Panc1 (cell line): ENCODE measurements at regions not wholly inside any gene's neighbourhood (a gene's known extent, or its start where the extent isn't known, plus 50 kb on each side); places are given as distances from the start of the nearest gene placed in this dataset.

Source experiments
- ATAC-seq: fragments of 200-7000 bp; cut with Tn5 transposase; 2 replicates; pipeline ENCODE4 v1.9.1; 2020; ENCODE audit warnings: mild to moderate bottlenecking, moderate library complexity
- BruUV-seq: library from RNA; stranded (reverse); fragments of 400-500 nt; replicated peaks from 2 replicates; lab custom pipeline; 2021; lab: Mats Ljungman, UMichigan
- CTCF ChIA-PET: fragments of 300-600 bp; sonication (Branson Sonifier 250); formaldehyde crosslinking; loops from one replicate; lab custom pipeline; 2022; ENCODE audit warnings: antibody characterized with exemption; lab: Charles Lee
- POLR2A ChIA-PET: fragments of 300-600 bp; sonication (Branson Sonifier 250); formaldehyde crosslinking; loops from one replicate; lab custom pipeline; 2022; ENCODE audit warnings: antibody characterized with exemption; lab: Charles Lee
- DNase-seq: peaks from one replicate; pipeline ENCODE4 v3.0.0-alpha.2; 2010; ENCODE audit warnings: low read depth, low spot score
- H3K27ac ChIP-seq: 2 replicates; pipeline ENCODE4 v1.5.1; 2011; ENCODE audit warnings: mild to moderate bottlenecking, low read length, inconsistent platforms
- H3K27me3 ChIP-seq: fragments of 200-500 bp; sonication (Bioruptor generic); 2 replicates; pipeline ENCODE4 v1.6.0; 2014; ENCODE audit warnings: low read length, inconsistent platforms; ENCODE audit not compliant: control insufficient read depth, insufficient read depth
- H3K36me3 ChIP-seq: fragments of 200-500 bp; sonication (Bioruptor generic); 2 replicates; pipeline ENCODE4 v1.5.1; 2014; ENCODE audit warnings: inconsistent platforms, mild to moderate bottlenecking, low read length, moderate library complexity; ENCODE audit not compliant: control insufficient read depth, insufficient read depth
- H3K4me1 ChIP-seq: 2 replicates; pipeline ENCODE4 v1.5.1; 2011; ENCODE audit warnings: inconsistent platforms, mild to moderate bottlenecking, low read length, moderate library complexity; ENCODE audit not compliant: control insufficient read depth, insufficient read depth
- H3K4me3 ChIP-seq, 2 experiments: 2 replicates each; pipeline ENCODE4 v1.5.1; 2011 to 2012; ENCODE audit warnings: low read depth in 2 of 2, low read length in 2 of 2, mild to moderate bottlenecking in 2 of 2, inconsistent platforms in 1 of 2, moderate library complexity in 1 of 2
- H3K9me3 ChIP-seq: fragments of 200-500 bp; sonication (Bioruptor generic); 2 replicates; pipeline ENCODE4 v1.5.1; 2014; ENCODE audit warnings: low read depth, mild to moderate bottlenecking, inconsistent platforms, low read length, moderate library complexity; ENCODE audit not compliant: control insufficient read depth, insufficient read depth
- POLR2AphosphoS5 ChIP-seq: IDR thresholded peaks from 2 replicates; pipeline ENCODE4 v1.6.1; 2012; ENCODE audit warnings: mild to moderate bottlenecking, low read depth, low read length, moderate library complexity
- SIN3A ChIP-seq: IDR thresholded peaks from 2 replicates; pipeline ENCODE4 v1.6.1; 2012; ENCODE audit warnings: low read depth, mild to moderate bottlenecking, low read length, moderate library complexity, borderline replicate concordance; ENCODE audit not compliant: insufficient read depth
- TCF7L2 ChIP-seq: IDR thresholded peaks from 2 replicates; pipeline ENCODE4 v1.6.1; 2011; ENCODE audit warnings: mild to moderate bottlenecking, low read depth, low read length, inconsistent platforms
- in situ Hi-C: cut with HindIII; loops from 2 replicates; pipeline ENCODE4 v1.10.0; 2016; ENCODE audit warnings: low sequenced_read_pairs, low pct_unique_long_range_greater_than_20kb
- intact Hi-C: fragments of 100-400 bp; cut with micrococcal nuclease; formaldehyde crosslinking; loops from one replicate; pipeline ENCODE4 v1.10.0; 2022; ENCODE audit not compliant: unreplicated experiment
- TF ChIP-seq, protein P1 (sequence below): fragments of 450-650 bp; IDR thresholded peaks from 2 replicates; pipeline ENCODE4 v1.5.1; 2017; ENCODE audit warnings: mild to moderate bottlenecking
- TF ChIP-seq, protein P2 (sequence below), 2 experiments: IDR thresholded peaks; 2 replicates each; pipeline ENCODE4 v1.6.1; 2011 to 2012; ENCODE audit warnings: low read depth in 2 of 2, control low read depth in 1 of 2, low read length in 1 of 2, mild to moderate bottlenecking in 1 of 2, moderate library complexity in 1 of 2; ENCODE audit not compliant: insufficient read depth in 1 of 2

DNA sequence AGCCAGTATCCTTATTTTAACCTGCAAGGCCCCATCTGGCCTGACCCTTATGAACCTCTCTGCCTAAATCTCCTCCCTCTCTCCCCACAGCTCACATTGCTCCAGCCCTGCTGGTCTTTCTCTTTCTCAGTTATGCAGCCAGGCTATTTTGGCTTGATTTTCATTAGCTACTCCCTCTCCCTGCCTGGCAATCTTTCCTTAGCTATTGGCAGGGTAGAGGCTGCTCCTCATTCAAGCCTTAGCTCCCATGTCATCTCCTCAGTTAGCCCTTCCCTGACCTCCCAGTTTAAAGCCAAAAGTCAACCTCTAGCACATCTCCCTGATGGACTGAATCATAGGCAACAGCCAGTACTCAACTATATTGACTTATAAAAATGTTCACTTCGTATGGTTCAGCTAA, 214.4 kb upstream of the CELF2 start:
- POLR2A ChIA-PET, result no interaction called here
- TF ChIP-seq, protein P1, sequence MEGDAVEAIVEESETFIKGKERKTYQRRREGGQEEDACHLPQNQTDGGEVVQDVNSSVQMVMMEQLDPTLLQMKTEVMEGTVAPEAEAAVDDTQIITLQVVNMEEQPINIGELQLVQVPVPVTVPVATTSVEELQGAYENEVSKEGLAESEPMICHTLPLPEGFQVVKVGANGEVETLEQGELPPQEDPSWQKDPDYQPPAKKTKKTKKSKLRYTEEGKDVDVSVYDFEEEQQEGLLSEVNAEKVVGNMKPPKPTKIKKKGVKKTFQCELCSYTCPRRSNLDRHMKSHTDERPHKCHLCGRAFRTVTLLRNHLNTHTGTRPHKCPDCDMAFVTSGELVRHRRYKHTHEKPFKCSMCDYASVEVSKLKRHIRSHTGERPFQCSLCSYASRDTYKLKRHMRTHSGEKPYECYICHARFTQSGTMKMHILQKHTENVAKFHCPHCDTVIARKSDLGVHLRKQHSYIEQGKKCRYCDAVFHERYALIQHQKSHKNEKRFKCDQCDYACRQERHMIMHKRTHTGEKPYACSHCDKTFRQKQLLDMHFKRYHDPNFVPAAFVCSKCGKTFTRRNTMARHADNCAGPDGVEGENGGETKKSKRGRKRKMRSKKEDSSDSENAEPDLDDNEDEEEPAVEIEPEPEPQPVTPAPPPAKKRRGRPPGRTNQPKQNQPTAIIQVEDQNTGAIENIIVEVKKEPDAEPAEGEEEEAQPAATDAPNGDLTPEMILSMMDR, result no peak
- TF ChIP-seq, protein P2, sequence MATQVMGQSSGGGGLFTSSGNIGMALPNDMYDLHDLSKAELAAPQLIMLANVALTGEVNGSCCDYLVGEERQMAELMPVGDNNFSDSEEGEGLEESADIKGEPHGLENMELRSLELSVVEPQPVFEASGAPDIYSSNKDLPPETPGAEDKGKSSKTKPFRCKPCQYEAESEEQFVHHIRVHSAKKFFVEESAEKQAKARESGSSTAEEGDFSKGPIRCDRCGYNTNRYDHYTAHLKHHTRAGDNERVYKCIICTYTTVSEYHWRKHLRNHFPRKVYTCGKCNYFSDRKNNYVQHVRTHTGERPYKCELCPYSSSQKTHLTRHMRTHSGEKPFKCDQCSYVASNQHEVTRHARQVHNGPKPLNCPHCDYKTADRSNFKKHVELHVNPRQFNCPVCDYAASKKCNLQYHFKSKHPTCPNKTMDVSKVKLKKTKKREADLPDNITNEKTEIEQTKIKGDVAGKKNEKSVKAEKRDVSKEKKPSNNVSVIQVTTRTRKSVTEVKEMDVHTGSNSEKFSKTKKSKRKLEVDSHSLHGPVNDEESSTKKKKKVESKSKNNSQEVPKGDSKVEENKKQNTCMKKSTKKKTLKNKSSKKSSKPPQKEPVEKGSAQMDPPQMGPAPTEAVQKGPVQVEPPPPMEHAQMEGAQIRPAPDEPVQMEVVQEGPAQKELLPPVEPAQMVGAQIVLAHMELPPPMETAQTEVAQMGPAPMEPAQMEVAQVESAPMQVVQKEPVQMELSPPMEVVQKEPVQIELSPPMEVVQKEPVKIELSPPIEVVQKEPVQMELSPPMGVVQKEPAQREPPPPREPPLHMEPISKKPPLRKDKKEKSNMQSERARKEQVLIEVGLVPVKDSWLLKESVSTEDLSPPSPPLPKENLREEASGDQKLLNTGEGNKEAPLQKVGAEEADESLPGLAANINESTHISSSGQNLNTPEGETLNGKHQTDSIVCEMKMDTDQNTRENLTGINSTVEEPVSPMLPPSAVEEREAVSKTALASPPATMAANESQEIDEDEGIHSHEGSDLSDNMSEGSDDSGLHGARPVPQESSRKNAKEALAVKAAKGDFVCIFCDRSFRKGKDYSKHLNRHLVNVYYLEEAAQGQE (IDR thresholded peaks at IDR 0.05; ENCODE audit: insufficient read depth in 1 of 2, low read depth in 2 of 2, low read length in 1 of 2), result no peak
- TF ChIP-seq SIN3A (no peak), TCF7L2 (no peak), POLR2AphosphoS5 (no peak)
- CTCF ChIA-PET, result no interaction called here
- no peak overlapping the region for H3K27ac ChIP-seq
- no peaks in the 10 kb centered on the region for H3K4me1 ChIP-seq
- no peaks in the 10 kb centered on the region for H3K9me3 ChIP-seq
- BruUV-seq, result no TSS peak
- no peaks in the 10 kb centered on the region for H3K27me3 ChIP-seq
- DNase-seq (no peak), ATAC-seq (no peak)
- intact Hi-C loops, result no loop called here
- no peak overlapping the region for H3K4me3 ChIP-seq
- no peaks in the 10 kb centered on the region for H3K36me3 ChIP-seq
- in situ Hi-C loops, result no loop called here

DNA sequence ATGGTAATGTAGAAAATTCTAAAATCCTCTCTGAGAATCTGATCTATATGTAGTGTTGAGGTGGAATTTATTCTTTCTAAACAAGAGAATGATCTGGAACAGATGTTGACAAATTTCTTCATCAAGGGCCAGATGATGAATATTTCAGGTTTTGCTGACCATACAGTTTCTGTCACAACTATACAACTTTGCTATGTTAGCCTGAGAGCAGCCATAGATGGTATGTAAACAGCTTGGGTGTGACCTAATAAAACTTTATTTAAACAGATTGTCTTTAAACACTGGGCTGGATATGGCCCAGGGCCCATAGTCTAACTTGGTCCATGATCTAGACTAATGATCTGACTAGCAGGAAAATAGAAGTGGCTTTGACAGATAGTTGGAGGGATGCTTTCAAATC, 213.6 kb upstream of the CELF2 start:
- Histone ChIP-seq H3K4me3 (no peak overlapping the region), H3K27me3 (no peaks in the 10 kb centered on the region), H3K4me1 (no peaks in the 10 kb centered on the region), H3K36me3 (no peaks in the 10 kb centered on the region), H3K27ac (no peak overlapping the region), H3K9me3 (no peaks in the 10 kb centered on the region)
- in situ Hi-C loops, result no loop called here
- DNase-seq, result no peak
- intact Hi-C loops, result no loop called here
- CTCF ChIA-PET, result no interaction called here
- ATAC-seq, result no peak
- POLR2A ChIA-PET, result no interaction called here
- TF ChIP-seq TCF7L2, result no peak
- TF ChIP-seq POLR2AphosphoS5, result no peak
- TF ChIP-seq SIN3A, result no peak
- TF ChIP-seq, protein P1, result no peak
- TF ChIP-seq, protein P2 (IDR thresholded peaks at IDR 0.05; ENCODE audit: insufficient read depth in 1 of 2, low read depth in 2 of 2, low read length in 1 of 2), result no peak
- BruUV-seq, result no TSS peak
